Ovary (tissue), 7 donors: ENCODE measurements at regions not wholly inside any gene's neighbourhood (a gene's known extent, or its start where the extent isn't known, plus 50 kb on each side); places are given as distances from the start of the nearest gene placed in this dataset.

Experiments used
- DNase-seq, 5 donors: peaks; one replicate each; pipeline ENCODE4 v3.0.0-alpha.2; 2019 to 2020
- H3K27ac ChIP-seq, 2 donors: fragments of 200-600 bp; one replicate each; pipeline versions ENCODE4 v1.5.1 to v1.8.0; 2019 to 2022
- H3K27me3 ChIP-seq: fragments of 200-600 bp; one replicate; pipeline ENCODE4 v1.8.0; 2022
- H3K36me3 ChIP-seq: fragments of 200-600 bp; sonication (generic); one replicate; pipeline ENCODE4 v1.5.1; 2019
- H3K4me1 ChIP-seq: one replicate; pipeline ENCODE4 v1.8.1; 2013; ENCODE audit warnings: mild to moderate bottlenecking, moderate library complexity; ENCODE audit not compliant: insufficient read depth
- H3K4me3 ChIP-seq: fragments of 200-600 bp; sonication (generic); one replicate; pipeline ENCODE4 v1.5.1; 2017
- H3K9me3 ChIP-seq, 2 donors: fragments of 200-600 bp in 1 of 2; sonication (generic) in 1 of 2; one replicate each; pipeline versions ENCODE4 v1.5.1 to v1.8.1; 2013 to 2019; ENCODE audit warnings: mild to moderate bottlenecking in 1 of 2, moderate library complexity in 1 of 2
- EP300 ChIP-seq: sonication (generic); formaldehyde crosslinking; IDR thresholded peaks from one replicate; pipeline ENCODE4 v1.6.1; 2017; ENCODE audit warnings: antibody characterized with exemption
- POLR2A ChIP-seq: fragments of 450-650 bp; IDR thresholded peaks from one replicate; pipeline ENCODE4 v1.6.1; 2017; ENCODE audit warnings: antibody characterized with exemption, mild to moderate bottlenecking, moderate library complexity
- WGBS, 3 donors: extraction: QIAGEN DNeasy Blood & Tissue Kit in 1 of 3; methylation state at CpG; one replicate each; pipeline versions ENCODE4 v1.1.5 to v1.1.7; 2013 to 2017; 5-methylcytosine and 5-hydroxymethylcytosine counted together
- intact Hi-C, 4 donors: fragments of 100-400 bp; cut with DNase I; formaldehyde crosslinking; loops; one replicate each; pipeline versions ENCODE4 v1.11.0 to v1.15.1; 2022 to 2023
- TF ChIP-seq, protein P1 (sequence below), 3 donors: fragments of 450-650 bp in 2 of 3; fragments of 200-600 bp in 1 of 3; IDR thresholded peaks; one replicate each; pipeline versions ENCODE4 v1.5.1 to v1.8.0; 2016 to 2022; ENCODE audit warnings: antibody characterized with exemption in 3 of 3, mild to moderate bottlenecking in 1 of 3
- donor health status: DM: no; HTN: no; CAD: no; lungs with moderate emphysema.
- donor health status: DM: no; HTN: no; CAD: no.
- donor health status: Bipolar disorder and iron deficiency.
- donor health status: DM: no; HTN: no; CAD: no.
- donor health status: DM: yes; HTN: yes; CAD: no.

- H3K36me3 ChIP-seq = no peaks in the 10 kb centered on the region
- no peak overlapping the region for H3K27ac ChIP-seq
- no peaks in the 10 kb centered on the region for H3K27me3 ChIP-seq
- no peaks in the 10 kb centered on the region for H3K4me1 ChIP-seq
- WGBS, 3 donors = 82 to 93% (median 87%) methylated on average over 2 of the region's 2 CpGs
- no peaks in the 10 kb centered on the region for H3K9me3 ChIP-seq
- H3K4me3 ChIP-seq = no peak overlapping the region
- TF ChIP-seq, protein P1, sequence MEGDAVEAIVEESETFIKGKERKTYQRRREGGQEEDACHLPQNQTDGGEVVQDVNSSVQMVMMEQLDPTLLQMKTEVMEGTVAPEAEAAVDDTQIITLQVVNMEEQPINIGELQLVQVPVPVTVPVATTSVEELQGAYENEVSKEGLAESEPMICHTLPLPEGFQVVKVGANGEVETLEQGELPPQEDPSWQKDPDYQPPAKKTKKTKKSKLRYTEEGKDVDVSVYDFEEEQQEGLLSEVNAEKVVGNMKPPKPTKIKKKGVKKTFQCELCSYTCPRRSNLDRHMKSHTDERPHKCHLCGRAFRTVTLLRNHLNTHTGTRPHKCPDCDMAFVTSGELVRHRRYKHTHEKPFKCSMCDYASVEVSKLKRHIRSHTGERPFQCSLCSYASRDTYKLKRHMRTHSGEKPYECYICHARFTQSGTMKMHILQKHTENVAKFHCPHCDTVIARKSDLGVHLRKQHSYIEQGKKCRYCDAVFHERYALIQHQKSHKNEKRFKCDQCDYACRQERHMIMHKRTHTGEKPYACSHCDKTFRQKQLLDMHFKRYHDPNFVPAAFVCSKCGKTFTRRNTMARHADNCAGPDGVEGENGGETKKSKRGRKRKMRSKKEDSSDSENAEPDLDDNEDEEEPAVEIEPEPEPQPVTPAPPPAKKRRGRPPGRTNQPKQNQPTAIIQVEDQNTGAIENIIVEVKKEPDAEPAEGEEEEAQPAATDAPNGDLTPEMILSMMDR (IDR thresholded peaks at IDR 0.05) = no peak
- TF ChIP-seq POLR2A (no peak), EP300 (no peak)
- DNase-seq = no peak
- intact Hi-C loops = no loop called here
Measured at GRCh38 chr1:47579809-47580208, 142.0 kb downstream of the FOXD2 start.

GRCh38 chr1:47580451-47580995 lies 142.7 kb downstream of the FOXD2 start:
- Histone ChIP-seq H3K36me3 (no peaks in the 10 kb centered on the region), H3K9me3 (no peaks in the 10 kb centered on the region), H3K27ac (no peak overlapping the region), H3K4me3 (no peak overlapping the region), H3K4me1 (no peaks in the 10 kb centered on the region), H3K27me3 (no peaks in the 10 kb centered on the region)
- intact Hi-C loops = no loop called here
- TF ChIP-seq EP300 = no peak
- no peak for TF ChIP-seq POLR2A
- TF ChIP-seq, protein P1 (IDR thresholded peaks at IDR 0.05) = no peak
- no peak for DNase-seq
- 77 to 83% (median 80%) methylated on average over 11 of the region's 11 CpGs for WGBS, 3 donors

- no peaks in the 10 kb centered on the region for H3K9me3 ChIP-seq
- TF ChIP-seq, protein P1 (IDR thresholded peaks at IDR 0.05) = no peak
- TF ChIP-seq EP300 = no peak
- no peak for TF ChIP-seq POLR2A
- H3K27me3 ChIP-seq = no peaks in the 10 kb centered on the region
- H3K4me3 ChIP-seq = no peak overlapping the region
- no peak overlapping the region for H3K27ac ChIP-seq
- no peak for DNase-seq
- intact Hi-C loops = no loop called here
- H3K4me1 ChIP-seq = no peaks in the 10 kb centered on the region
- 52 to 64% (median 61%) methylated on average over 8 of the region's 8 CpGs for WGBS, 3 donors
- H3K36me3 ChIP-seq = no peaks in the 10 kb centered on the region
Measured at GRCh38 chr1:47582891-47583608, 145.2 kb downstream of the FOXD2 start.

DNA sequence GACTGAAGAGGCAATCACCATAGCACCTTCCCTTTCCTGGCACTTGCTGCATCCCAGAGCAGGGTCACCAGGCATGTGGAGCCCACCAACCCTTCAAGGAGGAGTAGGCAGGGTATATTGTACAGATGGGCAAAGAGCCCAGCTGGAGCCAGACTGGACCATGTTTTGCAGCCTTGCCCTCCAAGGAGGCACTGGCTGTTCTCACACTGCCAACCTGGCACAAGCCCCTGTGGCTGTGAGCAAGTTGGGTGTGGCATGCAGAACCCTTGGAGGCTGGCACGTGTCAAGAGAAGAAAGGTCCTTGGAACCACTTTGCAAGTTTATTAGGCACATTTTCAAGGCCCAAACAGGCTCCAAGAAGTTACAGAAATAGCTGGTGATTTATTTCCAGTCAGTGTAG lies 146.4 kb downstream of the FOXD2 start:
- intact Hi-C loops = no loop called here
- H3K4me3 ChIP-seq = no peak overlapping the region
- no peaks in the 10 kb centered on the region for H3K36me3 ChIP-seq
- TF ChIP-seq, protein P1 (IDR thresholded peaks at IDR 0.05) = no peak
- TF ChIP-seq POLR2A = no peak
- no peak for TF ChIP-seq EP300
- no peaks in the 10 kb centered on the region for H3K4me1 ChIP-seq
- no peaks in the 10 kb centered on the region for H3K9me3 ChIP-seq
- H3K27me3 ChIP-seq = no peaks in the 10 kb centered on the region
- no peak for DNase-seq
- no peak overlapping the region for H3K27ac ChIP-seq
- WGBS, 3 donors = 48 to 54% (median 53%) methylated on average over 1 of the region's 1 CpG
